SK-N-SH (cell line): ENCODE measurements at regions not wholly inside any gene's neighbourhood (a gene's known extent, or its start where the extent isn't known, plus 50 kb on each side); places are given as distances from the start of the nearest gene placed in this dataset.

Source experiments
- CTCF ChIA-PET: fragments of 300-600, 350-600 bp; formaldehyde crosslinking; extraction: SDS; loops from one replicate; lab custom pipeline; 2021; lab: Yijun Ruan, JAX
- POLR2A ChIA-PET: fragments of 350-600 bp; sonication (Branson Sonifier 250); formaldehyde crosslinking; extraction: SDS; loops from one replicate; lab custom pipeline; 2020; ENCODE audit warnings: antibody characterized with exemption, inconsistent platforms; lab: Yijun Ruan, JAX
- DNase-seq: peaks from one replicate; pipeline ENCODE4 v3.0.0; 2012
- H2AFZ ChIP-seq: fragments of 200-600 bp; sonication (generic); 2 replicates; pipeline ENCODE4 v1.8.1; 2016; ENCODE audit warnings: antibody characterized with exemption, mild to moderate bottlenecking, low read depth
- H3F3A ChIP-seq: fragments of 200-600 bp; sonication (generic); replicated peaks from 2 replicates; pipeline ENCODE3; 2016; ENCODE audit warnings: antibody characterized with exemption, mild to moderate bottlenecking; ENCODE audit not compliant: insufficient read depth
- H3K27ac ChIP-seq, 2 experiments: fragments of 200-500 bp in 1 of 2; fragments of 200-600 bp in 1 of 2; sonication (Bioruptor generic) in 1 of 2; sonication (generic), shearing (Covaris generic) in 1 of 2; 2 replicates each; pipeline versions ENCODE4 v1.5.1 to v1.6.1; 2014 to 2016; ENCODE audit warnings: low read depth in 2 of 2, inconsistent platforms in 1 of 2, low read length in 1 of 2, mild to moderate bottlenecking in 1 of 2, mixed read lengths in 1 of 2
- H3K27me3 ChIP-seq: fragments of 200-600 bp; sonication (generic), shearing (Covaris generic); 2 replicates; pipeline ENCODE4 v1.6.1; 2016; ENCODE audit warnings: mixed run types; ENCODE audit not compliant: insufficient read depth
- H3K36me3 ChIP-seq, 2 experiments: fragments of 200-500 bp in 1 of 2; fragments of 200-600 bp in 1 of 2; sonication (Bioruptor generic) in 1 of 2; sonication (generic) in 1 of 2; replicated peaks in 1 of 2; 2 replicates each; pipeline versions ENCODE3 to v1.5.1; 2014 to 2016; ENCODE audit warnings: low read length in 1 of 2, mild to moderate bottlenecking in 1 of 2; ENCODE audit not compliant: insufficient read depth in 2 of 2, control insufficient read depth in 1 of 2
- H3K4me1 ChIP-seq, 2 experiments: fragments of 200-500 bp in 1 of 2; fragments of 200-600 bp in 1 of 2; sonication (Bioruptor generic) in 1 of 2; sonication (generic), shearing (Covaris generic) in 1 of 2; 2 replicates each; pipeline versions ENCODE4 v1.5.1 to v1.6.1; 2014 to 2016; ENCODE audit warnings: low read depth in 1 of 2, low read length in 1 of 2, mixed run types in 1 of 2; ENCODE audit not compliant: insufficient read depth in 2 of 2, control insufficient read depth in 1 of 2
- H3K4me2 ChIP-seq: fragments of 200-600 bp; sonication (generic), shearing (Covaris generic); 2 replicates; pipeline ENCODE4 v1.6.1; 2017; ENCODE audit warnings: mixed run types
- H3K4me3 ChIP-seq, 2 experiments: fragments of 200-500 bp in 1 of 2; fragments of 200-600 bp in 1 of 2; sonication (Bioruptor generic) in 1 of 2; sonication (generic), shearing (Covaris generic) in 1 of 2; 2 replicates each; pipeline versions ENCODE4 v1.5.1 to v1.8.1; 2014 to 2016; ENCODE audit warnings: low read depth in 2 of 2, inconsistent platforms in 1 of 2, low read length in 1 of 2, mild to moderate bottlenecking in 1 of 2, mixed read lengths in 1 of 2, moderate library complexity in 1 of 2
- H3K79me2 ChIP-seq: fragments of 200-600 bp; sonication (generic); 2 replicates; pipeline ENCODE4 v1.8.1; 2017; ENCODE audit warnings: mild to moderate bottlenecking; ENCODE audit not compliant: insufficient read depth
- H3K9ac ChIP-seq: fragments of 200-600 bp; sonication (generic); 2 replicates; pipeline ENCODE4 v1.6.1; 2017; ENCODE audit warnings: mixed run types
- H3K9me2 ChIP-seq: fragments of 200-600 bp; sonication (generic); 2 replicates; pipeline ENCODE4 v1.6.1; 2017; ENCODE audit warnings: mixed run types
- H3K9me3 ChIP-seq: fragments of 200-600 bp; sonication (generic); 2 replicates; pipeline ENCODE4 v1.6.1; 2017; ENCODE audit warnings: mixed run types, mild to moderate bottlenecking, moderate library complexity
- H4K20me1 ChIP-seq: fragments of 200-600 bp; sonication (generic); 2 replicates; pipeline ENCODE4 v1.6.1; 2017; ENCODE audit warnings: mild to moderate bottlenecking, mixed run types; ENCODE audit not compliant: insufficient read depth
- CHD2 ChIP-seq: fragments of 150-350 bp; IDR thresholded peaks from 2 replicates; pipeline ENCODE4 v1.6.1; 2018; ENCODE audit warnings: low read length; ENCODE audit not compliant: partially characterized antibody
- ELF1 ChIP-seq: IDR thresholded peaks from 2 replicates; pipeline ENCODE4 v1.4.0; 2012
- FOXJ3 ChIP-seq: sonication (generic); formaldehyde crosslinking; IDR thresholded peaks from 2 replicates; pipeline ENCODE4 v1.5.1; 2020; ENCODE audit warnings: mild to moderate bottlenecking, missing genetic modification reagents
- GABPA ChIP-seq: IDR thresholded peaks from 2 replicates; pipeline ENCODE4 v1.4.0; 2012; ENCODE audit warnings: low read depth, mild to moderate bottlenecking
- GATA2 ChIP-seq: sonication (generic); formaldehyde crosslinking; IDR thresholded peaks from 2 replicates; pipeline ENCODE4 v1.5.0; 2020; ENCODE audit warnings: mild to moderate bottlenecking, missing genetic modification reagents
- JUND ChIP-seq: IDR thresholded peaks from 2 replicates; pipeline ENCODE4 v1.4.0; 2012
- NFIC ChIP-seq: IDR thresholded peaks from 2 replicates; pipeline ENCODE4 v1.4.0; 2012; ENCODE audit warnings: borderline replicate concordance
- POLR2AphosphoS5 ChIP-seq: IDR thresholded peaks from 2 replicates; pipeline ENCODE4 v1.6.1; 2012; ENCODE audit warnings: low read depth, low read length
- RAD21 ChIP-seq: IDR thresholded peaks from 2 replicates; pipeline ENCODE4 v1.6.1; 2012; ENCODE audit warnings: mild to moderate bottlenecking, low read length
- RCOR1 ChIP-seq: fragments of 150-350 bp; IDR thresholded peaks from 2 replicates; pipeline ENCODE4 v1.6.1; 2017; ENCODE audit warnings: antibody characterized with exemption, low read length
- RFX5 ChIP-seq: IDR thresholded peaks from 2 replicates; pipeline ENCODE4 v1.6.1; 2012; ENCODE audit warnings: mild to moderate bottlenecking, improper control_type of control experiment, low read length
- RXRA ChIP-seq: IDR thresholded peaks from 2 replicates; pipeline ENCODE4 v1.4.0; 2012; ENCODE audit warnings: low read depth, mild to moderate bottlenecking, borderline replicate concordance
- SIN3A ChIP-seq: IDR thresholded peaks from 2 replicates; pipeline ENCODE4 v1.6.1; 2012; ENCODE audit warnings: low read depth, mild to moderate bottlenecking, low read length, moderate library complexity, borderline replicate concordance
- TAF1 ChIP-seq: IDR thresholded peaks from 2 replicates; pipeline ENCODE4 v1.6.1; 2012; ENCODE audit warnings: low read depth, mild to moderate bottlenecking, low read length, moderate library complexity, borderline replicate concordance
- TEAD4 ChIP-seq: IDR thresholded peaks from 2 replicates; pipeline ENCODE4 v1.4.0; 2012; ENCODE audit warnings: mild to moderate bottlenecking, borderline replicate concordance; ENCODE audit not compliant: insufficient read depth
- YY1 ChIP-seq: IDR thresholded peaks from 2 replicates; pipeline ENCODE4 v1.4.0; 2012; ENCODE audit warnings: low read depth, mild to moderate bottlenecking
- WGBS: methylation state at CpG from one replicate; pipeline ENCODE4 v1.1.6; 2017; ENCODE audit warnings: low lambda C conversion rate; 5-methylcytosine and 5-hydroxymethylcytosine counted together
- TF ChIP-seq, protein P1 (sequence below): IDR thresholded peaks from 2 replicates; pipeline ENCODE4; 2012
- TF ChIP-seq, protein P2 (sequence below): IDR thresholded peaks from 2 replicates; pipeline ENCODE4 v1.6.1; 2012; ENCODE audit warnings: mild to moderate bottlenecking, low read depth, low read length, moderate library complexity
- TF ChIP-seq, protein P3 (sequence below): IDR thresholded peaks from 2 replicates; pipeline ENCODE4 v1.4.0; 2012; ENCODE audit warnings: low read depth
- TF ChIP-seq, protein P4 (sequence below): IDR thresholded peaks from 2 replicates; pipeline ENCODE4 v1.4.0; 2012; ENCODE audit warnings: low read depth, borderline replicate concordance
- TF ChIP-seq, protein P5 (sequence below): fragments of 150-350 bp; IDR thresholded peaks from 2 replicates; pipeline ENCODE4 v1.6.1; 2017; ENCODE audit warnings: antibody characterized with exemption, low read length, low read depth, borderline replicate concordance

DNA sequence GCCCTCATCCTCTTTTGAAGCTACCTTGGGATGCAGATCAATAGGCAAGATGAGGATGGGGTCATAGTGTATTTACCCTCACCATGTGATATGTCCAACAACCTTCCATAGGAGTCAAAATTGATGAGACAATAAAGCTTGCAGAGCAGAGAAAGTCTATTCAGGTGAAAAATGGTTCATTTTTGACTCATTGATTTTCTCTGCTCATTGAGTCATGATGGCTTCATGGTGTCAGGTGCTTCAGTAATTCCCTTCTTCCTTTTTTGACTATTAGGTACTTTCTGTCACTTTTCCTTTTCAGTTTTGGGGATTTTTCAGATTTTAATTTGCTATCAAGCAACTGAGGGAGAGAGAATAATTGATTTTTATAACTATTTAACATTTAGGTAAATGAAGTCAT lies 55.9 kb upstream of the IL2 start:
- TF ChIP-seq JUND (no peak), CHD2 (no peak), GATA2 (CRISPR knock-in tag) (no peak), FOXJ3 (CRISPR knock-in tag) (no peak), GABPA (no peak), YY1 (no peak), POLR2AphosphoS5 (no peak), RAD21 (no peak), ELF1 (no peak), RXRA (no peak), TEAD4 (no peak), RFX5 (no peak)
- TF ChIP-seq, protein P1, sequence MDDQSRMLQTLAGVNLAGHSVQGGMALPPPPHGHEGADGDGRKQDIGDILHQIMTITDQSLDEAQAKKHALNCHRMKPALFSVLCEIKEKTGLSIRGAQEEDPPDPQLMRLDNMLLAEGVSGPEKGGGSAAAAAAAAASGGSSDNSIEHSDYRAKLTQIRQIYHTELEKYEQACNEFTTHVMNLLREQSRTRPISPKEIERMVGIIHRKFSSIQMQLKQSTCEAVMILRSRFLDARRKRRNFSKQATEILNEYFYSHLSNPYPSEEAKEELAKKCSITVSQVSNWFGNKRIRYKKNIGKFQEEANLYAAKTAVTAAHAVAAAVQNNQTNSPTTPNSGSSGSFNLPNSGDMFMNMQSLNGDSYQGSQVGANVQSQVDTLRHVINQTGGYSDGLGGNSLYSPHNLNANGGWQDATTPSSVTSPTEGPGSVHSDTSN: no peak
- TF ChIP-seq, protein P2, sequence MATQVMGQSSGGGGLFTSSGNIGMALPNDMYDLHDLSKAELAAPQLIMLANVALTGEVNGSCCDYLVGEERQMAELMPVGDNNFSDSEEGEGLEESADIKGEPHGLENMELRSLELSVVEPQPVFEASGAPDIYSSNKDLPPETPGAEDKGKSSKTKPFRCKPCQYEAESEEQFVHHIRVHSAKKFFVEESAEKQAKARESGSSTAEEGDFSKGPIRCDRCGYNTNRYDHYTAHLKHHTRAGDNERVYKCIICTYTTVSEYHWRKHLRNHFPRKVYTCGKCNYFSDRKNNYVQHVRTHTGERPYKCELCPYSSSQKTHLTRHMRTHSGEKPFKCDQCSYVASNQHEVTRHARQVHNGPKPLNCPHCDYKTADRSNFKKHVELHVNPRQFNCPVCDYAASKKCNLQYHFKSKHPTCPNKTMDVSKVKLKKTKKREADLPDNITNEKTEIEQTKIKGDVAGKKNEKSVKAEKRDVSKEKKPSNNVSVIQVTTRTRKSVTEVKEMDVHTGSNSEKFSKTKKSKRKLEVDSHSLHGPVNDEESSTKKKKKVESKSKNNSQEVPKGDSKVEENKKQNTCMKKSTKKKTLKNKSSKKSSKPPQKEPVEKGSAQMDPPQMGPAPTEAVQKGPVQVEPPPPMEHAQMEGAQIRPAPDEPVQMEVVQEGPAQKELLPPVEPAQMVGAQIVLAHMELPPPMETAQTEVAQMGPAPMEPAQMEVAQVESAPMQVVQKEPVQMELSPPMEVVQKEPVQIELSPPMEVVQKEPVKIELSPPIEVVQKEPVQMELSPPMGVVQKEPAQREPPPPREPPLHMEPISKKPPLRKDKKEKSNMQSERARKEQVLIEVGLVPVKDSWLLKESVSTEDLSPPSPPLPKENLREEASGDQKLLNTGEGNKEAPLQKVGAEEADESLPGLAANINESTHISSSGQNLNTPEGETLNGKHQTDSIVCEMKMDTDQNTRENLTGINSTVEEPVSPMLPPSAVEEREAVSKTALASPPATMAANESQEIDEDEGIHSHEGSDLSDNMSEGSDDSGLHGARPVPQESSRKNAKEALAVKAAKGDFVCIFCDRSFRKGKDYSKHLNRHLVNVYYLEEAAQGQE: no peak
- TF ChIP-seq, protein P3, sequence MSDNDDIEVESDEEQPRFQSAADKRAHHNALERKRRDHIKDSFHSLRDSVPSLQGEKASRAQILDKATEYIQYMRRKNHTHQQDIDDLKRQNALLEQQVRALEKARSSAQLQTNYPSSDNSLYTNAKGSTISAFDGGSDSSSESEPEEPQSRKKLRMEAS: no peak
- Histone ChIP-seq H4K20me1 (no peaks in the 10 kb centered on the region), H3K36me3 (no peaks in the 10 kb centered on the region), H3K4me1 (no peaks in the 10 kb centered on the region), H3K27me3 (peaks cover 9% of the 10 kb centered on the region; the same call in 1 of the 2 replicates), H3K9ac (no peak overlapping the region), H3F3A (no peaks in the 10 kb centered on the region), H3K4me3 (no peak overlapping the region), H2AFZ (no peak overlapping the region), H3K9me2 (no peaks in the 10 kb centered on the region), H3K4me2 (no peak overlapping the region), H3K79me2 (no peaks in the 10 kb centered on the region), H3K9me3 (no peaks in the 10 kb centered on the region), H3K27ac (no peak overlapping the region)
- CTCF ChIA-PET: no interaction called here
- no peak for DNase-seq
- POLR2A ChIA-PET: no interaction called here

DNA sequence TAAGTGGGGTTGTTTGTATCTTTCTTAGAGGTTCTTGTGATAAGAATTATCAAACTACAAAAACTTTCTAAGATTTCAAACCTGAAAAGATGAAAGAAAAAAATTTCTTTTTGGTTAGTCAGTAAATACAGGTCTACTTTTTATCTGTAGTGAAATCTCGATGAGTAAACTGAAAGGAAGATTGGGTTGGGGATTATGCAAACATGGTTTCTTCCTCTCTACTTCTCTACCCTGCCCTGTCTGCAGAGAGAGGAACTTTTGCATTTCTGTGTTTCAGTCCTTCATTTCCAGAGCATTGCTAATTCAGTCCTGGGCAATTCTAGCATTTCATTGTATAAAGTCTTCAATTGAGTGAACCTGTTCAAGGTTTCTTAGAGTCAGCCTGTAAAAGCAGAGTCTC lies 51.6 kb upstream of the IL2 start:
- POLR2A ChIA-PET: no interaction called here
- CTCF ChIA-PET: no interaction called here
- Histone ChIP-seq H3K4me3 (0 out of 4 replicates have a peak overlapping the region, but pooled peaks of 1 of the 2 experiments have one; percentile 2), H3K4me1 (no peaks in the 10 kb centered on the region), H3K79me2 (no peaks in the 10 kb centered on the region), H3K27ac (no peak overlapping the region), H3K27me3 (peaks cover 14% of the 10 kb centered on the region; the same call in 1 of the 2 replicates), H3K4me2 (peak overlapping the region; percentile 38; the same call in 1 of the 2 replicates), H2AFZ (no peak overlapping the region), H3K9me2 (no peaks in the 10 kb centered on the region), H3F3A (no peaks in the 10 kb centered on the region), H3K9me3 (no peaks in the 10 kb centered on the region), H3K36me3 (no peaks in the 10 kb centered on the region), H4K20me1 (no peaks in the 10 kb centered on the region), H3K9ac (no peak overlapping the region)
- 0% methylated on average over 1 of the region's 1 CpG for WGBS
- DNase-seq: no peak
- no peak for TF ChIP-seq YY1
- TF ChIP-seq, protein P1: no peak
- no peak for TF ChIP-seq CHD2
- TF ChIP-seq RCOR1: no peak
- TF ChIP-seq NFIC: no peak
- TF ChIP-seq, protein P4, sequence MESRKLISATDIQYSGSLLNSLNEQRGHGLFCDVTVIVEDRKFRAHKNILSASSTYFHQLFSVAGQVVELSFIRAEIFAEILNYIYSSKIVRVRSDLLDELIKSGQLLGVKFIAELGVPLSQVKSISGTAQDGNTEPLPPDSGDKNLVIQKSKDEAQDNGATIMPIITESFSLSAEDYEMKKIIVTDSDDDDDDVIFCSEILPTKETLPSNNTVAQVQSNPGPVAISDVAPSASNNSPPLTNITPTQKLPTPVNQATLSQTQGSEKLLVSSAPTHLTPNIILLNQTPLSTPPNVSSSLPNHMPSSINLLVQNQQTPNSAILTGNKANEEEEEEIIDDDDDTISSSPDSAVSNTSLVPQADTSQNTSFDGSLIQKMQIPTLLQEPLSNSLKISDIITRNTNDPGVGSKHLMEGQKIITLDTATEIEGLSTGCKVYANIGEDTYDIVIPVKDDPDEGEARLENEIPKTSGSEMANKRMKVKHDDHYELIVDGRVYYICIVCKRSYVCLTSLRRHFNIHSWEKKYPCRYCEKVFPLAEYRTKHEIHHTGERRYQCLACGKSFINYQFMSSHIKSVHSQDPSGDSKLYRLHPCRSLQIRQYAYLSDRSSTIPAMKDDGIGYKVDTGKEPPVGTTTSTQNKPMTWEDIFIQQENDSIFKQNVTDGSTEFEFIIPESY: no peak
- no peak for TF ChIP-seq SIN3A
- no peak for TF ChIP-seq TAF1
- TF ChIP-seq, protein P5, sequence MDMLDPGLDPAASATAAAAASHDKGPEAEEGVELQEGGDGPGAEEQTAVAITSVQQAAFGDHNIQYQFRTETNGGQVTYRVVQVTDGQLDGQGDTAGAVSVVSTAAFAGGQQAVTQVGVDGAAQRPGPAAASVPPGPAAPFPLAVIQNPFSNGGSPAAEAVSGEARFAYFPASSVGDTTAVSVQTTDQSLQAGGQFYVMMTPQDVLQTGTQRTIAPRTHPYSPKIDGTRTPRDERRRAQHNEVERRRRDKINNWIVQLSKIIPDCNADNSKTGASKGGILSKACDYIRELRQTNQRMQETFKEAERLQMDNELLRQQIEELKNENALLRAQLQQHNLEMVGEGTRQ: no peak
- no peak for TF ChIP-seq RAD21
